ENCODE measurements at regions not wholly inside any gene's neighbourhood (a gene's known extent, or its start where the extent isn't known, plus 50 kb on each side); places are given as distances from the start of the nearest gene placed in this dataset.

DNA sequence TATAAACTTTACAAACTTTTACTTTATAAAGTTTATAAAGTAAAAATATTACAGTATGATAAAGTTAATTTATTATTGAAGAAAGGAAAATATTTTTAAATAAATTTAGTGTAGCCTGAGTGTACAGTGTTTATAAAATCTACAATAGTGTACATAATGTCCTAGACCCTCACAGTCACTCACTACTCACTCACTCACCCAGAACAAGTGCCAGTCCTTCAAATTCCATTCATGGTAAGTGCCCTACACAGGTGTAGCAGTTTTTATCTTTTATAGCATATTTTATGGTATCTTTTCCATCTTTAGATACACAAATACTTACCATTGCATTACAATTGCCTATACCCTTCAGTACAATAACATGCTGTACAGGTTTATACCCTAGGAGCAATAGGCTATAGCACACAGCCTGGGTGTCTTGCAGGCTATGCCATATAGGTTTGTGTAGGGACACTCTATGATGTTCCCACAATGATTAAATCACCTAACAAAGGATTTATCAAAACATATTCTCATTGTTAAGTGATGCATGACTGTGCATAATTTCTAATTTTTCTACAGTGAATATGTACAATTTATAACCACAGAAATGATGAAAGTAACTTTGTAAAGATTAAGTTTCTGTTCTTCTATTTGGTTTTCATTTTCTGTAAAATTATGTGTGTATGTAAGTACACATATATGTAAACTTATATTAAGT is 98.0 kb downstream of the SPRY2 start:
- H3K27ac ChIP-seq, result no peak overlapping the region
- H3K36me3 ChIP-seq, result no peaks in the 10 kb centered on the region
- H3K9me3 ChIP-seq, result no peaks in the 10 kb centered on the region
- TF ChIP-seq, protein P1, sequence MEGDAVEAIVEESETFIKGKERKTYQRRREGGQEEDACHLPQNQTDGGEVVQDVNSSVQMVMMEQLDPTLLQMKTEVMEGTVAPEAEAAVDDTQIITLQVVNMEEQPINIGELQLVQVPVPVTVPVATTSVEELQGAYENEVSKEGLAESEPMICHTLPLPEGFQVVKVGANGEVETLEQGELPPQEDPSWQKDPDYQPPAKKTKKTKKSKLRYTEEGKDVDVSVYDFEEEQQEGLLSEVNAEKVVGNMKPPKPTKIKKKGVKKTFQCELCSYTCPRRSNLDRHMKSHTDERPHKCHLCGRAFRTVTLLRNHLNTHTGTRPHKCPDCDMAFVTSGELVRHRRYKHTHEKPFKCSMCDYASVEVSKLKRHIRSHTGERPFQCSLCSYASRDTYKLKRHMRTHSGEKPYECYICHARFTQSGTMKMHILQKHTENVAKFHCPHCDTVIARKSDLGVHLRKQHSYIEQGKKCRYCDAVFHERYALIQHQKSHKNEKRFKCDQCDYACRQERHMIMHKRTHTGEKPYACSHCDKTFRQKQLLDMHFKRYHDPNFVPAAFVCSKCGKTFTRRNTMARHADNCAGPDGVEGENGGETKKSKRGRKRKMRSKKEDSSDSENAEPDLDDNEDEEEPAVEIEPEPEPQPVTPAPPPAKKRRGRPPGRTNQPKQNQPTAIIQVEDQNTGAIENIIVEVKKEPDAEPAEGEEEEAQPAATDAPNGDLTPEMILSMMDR (IDR thresholded peaks at IDR 0.05 in 8 of 11, conservative IDR thresholded peaks at IDR 0.05 in 3 of 11), result no peak
- TF ChIP-seq POLR2AphosphoS5 (IDR thresholded peaks at IDR 0.05) (no peak), POLR2A (IDR thresholded peaks at IDR 0.05) (no peak)
- H3K4me1 ChIP-seq, result no peaks in the 10 kb centered on the region
- DNase-seq, result no peak
- H3K4me3 ChIP-seq, result no peak overlapping the region
- H3K27me3 ChIP-seq (replicated peaks in 1 of 7), result no peaks in the 10 kb centered on the region
- intact Hi-C loops (cut with DNase I; ENCODE audit: low total_unique reads), result no loop called here

DNA sequence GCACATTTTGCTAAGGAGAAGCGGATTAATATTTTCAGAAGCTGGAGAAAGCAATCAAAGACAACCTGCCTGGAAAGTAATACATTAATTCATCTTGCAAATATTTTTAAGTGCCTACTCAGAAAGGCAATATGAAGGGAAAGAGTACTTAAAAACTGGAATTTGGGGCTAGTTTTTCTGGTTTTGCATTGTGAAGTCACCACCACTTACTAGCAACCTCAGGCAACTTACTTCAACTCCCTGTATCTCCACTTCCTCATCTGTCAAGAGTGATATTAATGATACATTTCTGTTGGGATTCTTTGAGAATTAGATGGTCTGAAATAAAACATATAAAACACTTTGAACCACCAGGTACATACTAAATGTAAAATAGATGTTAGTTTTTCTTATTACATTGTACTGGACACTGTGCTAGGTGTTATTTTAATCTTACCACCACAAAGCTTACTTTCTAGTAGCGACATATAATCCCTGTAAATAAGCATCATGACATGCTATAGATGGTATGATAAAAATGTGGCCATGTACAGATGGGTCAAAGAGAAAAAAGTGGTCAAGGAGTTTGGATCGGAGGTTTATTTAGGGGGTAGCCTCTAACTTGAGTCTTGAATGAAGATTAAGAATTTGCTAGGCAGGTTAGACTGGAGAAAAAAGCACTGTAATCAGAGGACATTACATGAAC is 101.2 kb downstream of the SPRY2 start:
- H3K27ac ChIP-seq, result no peak overlapping the region
- H3K27me3 ChIP-seq (replicated peaks in 1 of 7), result no peaks in the 10 kb centered on the region
- no peak overlapping the region for H3K4me3 ChIP-seq
- no peaks in the 10 kb centered on the region for H3K9me3 ChIP-seq
- H3K4me1 ChIP-seq, result peaks cover 0 to 14% (median 8%) of the 10 kb centered on the region in 6 donors
- TF ChIP-seq, protein P1 (IDR thresholded peaks at IDR 0.05 in 8 of 11, conservative IDR thresholded peaks at IDR 0.05 in 3 of 11), result no peak
- TF ChIP-seq POLR2A (IDR thresholded peaks at IDR 0.05), result no peak
- no peak for TF ChIP-seq POLR2AphosphoS5 (IDR thresholded peaks at IDR 0.05)
- H3K36me3 ChIP-seq, result no peaks in the 10 kb centered on the region
- intact Hi-C loops (cut with DNase I; ENCODE audit: low total_unique reads), result no loop called here
- DNase-seq, result no peak
- 64 to 91% (median 80%) methylated on average over 3 of the region's 3 CpGs for WGBS, 5 donors

DNA sequence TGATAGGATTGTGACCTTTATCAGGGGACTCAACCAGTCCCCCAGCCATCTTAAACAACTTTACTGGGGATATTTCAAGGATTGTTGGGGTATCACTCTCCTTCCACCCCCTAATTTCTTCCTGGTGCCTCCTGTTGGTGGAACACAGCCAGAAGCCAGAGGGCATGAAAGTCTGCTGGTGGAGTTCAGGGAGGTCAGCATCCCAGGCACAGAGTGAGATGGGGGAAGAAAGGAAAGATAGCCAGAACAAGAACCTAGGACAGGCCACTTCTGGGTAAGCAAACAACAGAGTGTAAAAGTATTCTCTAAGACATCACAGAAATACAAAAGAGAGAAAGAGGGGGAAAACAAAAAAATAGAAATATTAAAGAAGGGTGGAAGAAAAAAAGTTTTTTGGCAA is 101.8 kb downstream of the SPRY2 start:
- Histone ChIP-seq H3K27ac (no peak overlapping the region), H3K36me3 (no peaks in the 10 kb centered on the region), H3K9me3 (no peaks in the 10 kb centered on the region), H3K4me1 (peaks cover 0 to 14% (median 8%) of the 10 kb centered on the region in 6 donors), H3K27me3 (replicated peaks in 1 of 7) (no peaks in the 10 kb centered on the region), H3K4me3 (no peak overlapping the region)
- DNase-seq, result no peak
- TF ChIP-seq POLR2AphosphoS5 (IDR thresholded peaks at IDR 0.05), result no peak
- TF ChIP-seq, protein P1 (IDR thresholded peaks at IDR 0.05 in 8 of 11, conservative IDR thresholded peaks at IDR 0.05 in 3 of 11), result no peak
- TF ChIP-seq POLR2A (IDR thresholded peaks at IDR 0.05), result no peak
- intact Hi-C loops (cut with DNase I; ENCODE audit: low total_unique reads), result no loop called here

DNA sequence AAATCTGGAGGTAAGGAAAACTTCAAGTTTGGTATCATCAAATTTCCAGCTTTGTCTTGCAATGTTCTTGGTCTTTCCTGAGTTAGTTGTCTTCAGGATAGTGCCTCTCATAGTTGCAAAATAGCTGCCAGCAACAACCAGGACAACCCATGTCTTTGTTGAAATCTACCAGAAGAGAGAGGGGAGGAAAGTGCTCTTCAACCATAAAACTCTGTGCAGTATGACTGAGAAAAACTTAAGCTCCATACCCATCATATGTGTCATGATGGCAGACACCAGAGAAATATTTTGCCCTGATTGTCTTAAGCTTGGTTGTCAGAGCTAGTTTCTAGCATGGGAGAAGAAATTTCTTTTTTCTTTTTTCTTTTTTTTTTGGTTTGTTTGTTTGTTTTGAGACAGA is 103.3 kb downstream of the SPRY2 start:
- Histone ChIP-seq H3K4me1 (peaks cover 0 to 14% (median 8%) of the 10 kb centered on the region in 6 donors), H3K4me3 (no peak overlapping the region), H3K36me3 (no peaks in the 10 kb centered on the region), H3K27me3 (replicated peaks in 1 of 7) (no peaks in the 10 kb centered on the region), H3K27ac (no peak overlapping the region), H3K9me3 (no peaks in the 10 kb centered on the region)
- TF ChIP-seq POLR2AphosphoS5 (IDR thresholded peaks at IDR 0.05), result no peak
- TF ChIP-seq, protein P1 (IDR thresholded peaks at IDR 0.05 in 8 of 11, conservative IDR thresholded peaks at IDR 0.05 in 3 of 11), result no peak
- no peak for TF ChIP-seq POLR2A (IDR thresholded peaks at IDR 0.05)
- no peak for DNase-seq
- intact Hi-C loops (cut with DNase I; ENCODE audit: low total_unique reads), result no loop called here

All from spleen (tissue), 11 donors.